Activated T-cell treated with anti-CD3 and anti-CD28 coated beads, Interleukin-2, amount 50 U/mL, for 48 hours (primary cell): ENCODE measurements at regions not wholly inside any gene's neighbourhood (a gene's known extent, or its start where the extent isn't known, plus 50 kb on each side); places are given as distances from the start of the nearest gene placed in this dataset.
"Not testable (repeated sequence)": the region's sequence is repeated elsewhere in the genome, so short reads cannot be mapped to it uniquely, and the experiment has no call there.

Experiments used
- DNase-seq, 2 experiments: peaks; one replicate each; pipeline ENCODE4 v3.0.0-alpha.2; 2020

- DNase-seq: no peak
Measured at GRCh38 chr9:86515221-86515620, 161.0 kb upstream of the TUT7 start.

GRCh38 chr9:86513429-86513828 lies 159.2 kb upstream of the TUT7 start:
- no peak for DNase-seq

GRCh38 chr9:86512929-86513328 lies 158.7 kb upstream of the TUT7 start:
- no peak for DNase-seq

GRCh38 chr9:86511614-86512360 lies 157.6 kb upstream of the TUT7 start:
- no peak for DNase-seq

GRCh38 chr9:86508208-86508903 lies 154.1 kb upstream of the TUT7 start:
- no peak for DNase-seq

- no peak for DNase-seq
Measured at GRCh38 chr9:86507212-86507630, 153.0 kb upstream of the TUT7 start.

- DNase-seq: no peak
Measured at GRCh38 chr9:86503942-86504341, 149.7 kb upstream of the TUT7 start.

- DNase-seq: no peak
Measured at GRCh38 chr9:86503314-86503713, 149.1 kb upstream of the TUT7 start.

- no peak for DNase-seq
Measured at GRCh38 chr9:86500667-86501435, 146.6 kb upstream of the TUT7 start.

- no peak for DNase-seq
Measured at GRCh38 chr9:86500031-86500430, 145.8 kb upstream of the TUT7 start.

GRCh38 chr9:86494644-86495111 lies 140.5 kb upstream of the TUT7 start:
- DNase-seq: no peak

- no peak for DNase-seq
Measured at GRCh38 chr9:86491468-86492266, 137.5 kb upstream of the TUT7 start.

- DNase-seq: no peak
Measured at GRCh38 chr9:86488794-86489193, 134.6 kb upstream of the TUT7 start.

- no peak for DNase-seq
Measured at GRCh38 chr9:86488345-86488744, 134.1 kb upstream of the TUT7 start.

- no peak for DNase-seq
Measured at GRCh38 chr9:86487838-86488233, 133.6 kb upstream of the TUT7 start.

GRCh38 chr9:86486891-86487837 lies 133.0 kb upstream of the TUT7 start:
- DNase-seq: no peak

- peak; percentile 40 to 44 for DNase-seq
Measured at GRCh38 chr9:86485359-86485758, 131.1 kb upstream of the TUT7 start.

- no peak for DNase-seq
Measured at GRCh38 chr9:86483496-86483895, 129.3 kb upstream of the TUT7 start.

GRCh38 chr9:86481466-86481865 lies 127.3 kb upstream of the TUT7 start:
- DNase-seq: no peak

GRCh38 chr9:86475255-86475654 lies 121.0 kb upstream of the TUT7 start:
- not testable (repeated sequence) for DNase-seq

- no peak for DNase-seq
Measured at GRCh38 chr9:86471171-86471815, 117.1 kb upstream of the TUT7 start.
